Posterior cingulate gyrus (tissue), 11 donors: ENCODE measurements at regions not wholly inside any gene's neighbourhood (a gene's known extent, or its start where the extent isn't known, plus 50 kb on each side); places are given as distances from the start of the nearest gene placed in this dataset.

Source experiments
- DNase-seq, 10 donors: peaks; one replicate each; pipeline versions ENCODE4 v3.0.0 to v3.0.0-alpha.2; 2020 to 2021; ENCODE audit warnings: mixed read lengths in 3 of 10
- intact Hi-C: fragments of 100-400 bp; cut with DNase I; formaldehyde crosslinking; loops from one replicate; pipeline ENCODE4 v1.15.1; 2023

DNA sequence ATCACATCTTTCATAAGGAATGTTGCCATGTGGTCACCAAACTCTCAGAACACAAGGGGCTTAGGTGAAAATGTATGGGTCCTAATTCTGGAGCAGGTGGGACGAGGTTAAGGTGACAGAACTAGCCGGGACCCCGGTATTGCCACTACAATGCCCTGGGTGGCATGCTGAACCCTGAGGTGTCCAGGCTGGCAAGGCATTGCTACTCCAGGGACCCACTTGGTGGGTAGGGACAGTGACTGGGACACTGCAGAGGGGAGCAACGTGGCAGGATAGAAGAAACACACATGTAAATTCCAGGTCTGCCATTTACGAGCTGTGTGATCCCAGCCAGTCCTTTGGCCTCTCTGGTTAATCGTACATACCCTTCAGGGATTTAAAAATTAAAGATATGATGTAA, 206.9 kb upstream of the MVB12B start:
- intact Hi-C loops: no loop called here
- no peak for DNase-seq

GRCh38 chr9:126122901-126123616, 203.6 kb upstream of the MVB12B start:
- intact Hi-C loops: no loop called here
- DNase-seq: peak in 1 of 10 donors; percentile 25

- no peak for DNase-seq
- intact Hi-C loops: no loop called here
Observed at GRCh38 chr9:126123927-126124326, 202.7 kb upstream of the MVB12B start.

DNA sequence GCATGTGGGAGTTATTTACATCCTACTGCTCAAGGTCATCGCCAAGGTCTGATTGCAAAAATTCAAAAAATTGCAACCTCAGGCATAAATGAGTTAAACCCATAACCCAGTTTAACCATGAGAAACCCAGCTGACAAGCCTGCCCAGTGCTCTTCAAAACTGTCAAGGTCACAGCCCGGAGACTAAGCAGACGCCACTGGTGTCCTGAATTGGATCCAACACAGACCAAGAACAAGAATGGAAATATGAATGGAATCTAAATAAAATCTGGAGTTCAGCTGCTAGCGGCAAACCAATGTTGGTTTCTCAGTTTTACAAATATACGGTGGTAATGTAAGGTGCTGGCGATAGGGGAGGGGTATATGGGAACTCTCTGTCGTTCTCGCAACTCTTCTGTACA, 201.5 kb upstream of the MVB12B start:
- intact Hi-C loops: no loop called here
- DNase-seq: no peak

GRCh38 chr9:126125577-126125976, 201.1 kb upstream of the MVB12B start:
- intact Hi-C loops: no loop called here
- no peak for DNase-seq

- no peak for DNase-seq
- intact Hi-C loops: no loop called here
Observed at GRCh38 chr9:126125992-126126409, 200.6 kb upstream of the MVB12B start.

DNA sequence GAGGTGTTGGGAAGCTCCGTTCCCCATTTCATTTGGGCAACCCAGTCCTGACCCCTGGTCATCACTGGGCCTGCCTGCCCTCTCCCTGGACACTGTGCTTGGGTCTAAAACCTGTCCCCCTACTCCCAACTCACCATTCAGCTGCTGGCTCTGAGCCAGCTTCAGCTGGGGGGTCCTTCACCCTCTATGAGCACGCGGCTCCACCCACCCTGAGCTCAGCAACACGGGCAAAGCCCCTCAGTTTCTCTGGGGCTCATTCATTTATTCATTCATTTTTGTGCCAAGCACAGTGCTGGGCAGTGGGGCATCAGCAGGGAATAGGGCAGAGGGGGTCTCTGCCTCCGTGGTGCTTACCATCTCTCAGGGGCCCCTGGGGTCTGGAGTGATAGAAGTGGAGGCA, 199.8 kb upstream of the MVB12B start:
- peak in 1 of 10 donors; percentile 25 for DNase-seq
- intact Hi-C loops: no loop called here

- no peak for DNase-seq
- intact Hi-C loops: no loop called here
Observed at GRCh38 chr9:126127591-126127990, 199.0 kb upstream of the MVB12B start.

- intact Hi-C loops: no loop called here
Observed at GRCh38 chr9:126128494-126129142, 198.0 kb upstream of the MVB12B start.

GRCh38 chr9:126131066-126132010, 195.3 kb upstream of the MVB12B start:
- DNase-seq: no peak
- intact Hi-C loops: no loop called here

More at GRCh38 chr9:126128494-126129142, 198.0 kb upstream of the MVB12B start:
- DNase-seq: peak in 1 of 10 donors; percentile 25

GRCh38 chr9:126132746-126133145, 193.9 kb upstream of the MVB12B start:
- intact Hi-C loops: no loop called here
- DNase-seq: no peak

- intact Hi-C loops: no loop called here
- no peak for DNase-seq
Observed at GRCh38 chr9:126144196-126144595, 182.4 kb upstream of the MVB12B start.

GRCh38 chr9:126144603-126145456, 181.8 kb upstream of the MVB12B start:
- DNase-seq: peak in 1 of 10 donors; percentile 24
- intact Hi-C loops: no loop called here

- DNase-seq: no peak
- intact Hi-C loops: no loop called here
Observed at GRCh38 chr9:126145887-126146253, 180.8 kb upstream of the MVB12B start.

DNA sequence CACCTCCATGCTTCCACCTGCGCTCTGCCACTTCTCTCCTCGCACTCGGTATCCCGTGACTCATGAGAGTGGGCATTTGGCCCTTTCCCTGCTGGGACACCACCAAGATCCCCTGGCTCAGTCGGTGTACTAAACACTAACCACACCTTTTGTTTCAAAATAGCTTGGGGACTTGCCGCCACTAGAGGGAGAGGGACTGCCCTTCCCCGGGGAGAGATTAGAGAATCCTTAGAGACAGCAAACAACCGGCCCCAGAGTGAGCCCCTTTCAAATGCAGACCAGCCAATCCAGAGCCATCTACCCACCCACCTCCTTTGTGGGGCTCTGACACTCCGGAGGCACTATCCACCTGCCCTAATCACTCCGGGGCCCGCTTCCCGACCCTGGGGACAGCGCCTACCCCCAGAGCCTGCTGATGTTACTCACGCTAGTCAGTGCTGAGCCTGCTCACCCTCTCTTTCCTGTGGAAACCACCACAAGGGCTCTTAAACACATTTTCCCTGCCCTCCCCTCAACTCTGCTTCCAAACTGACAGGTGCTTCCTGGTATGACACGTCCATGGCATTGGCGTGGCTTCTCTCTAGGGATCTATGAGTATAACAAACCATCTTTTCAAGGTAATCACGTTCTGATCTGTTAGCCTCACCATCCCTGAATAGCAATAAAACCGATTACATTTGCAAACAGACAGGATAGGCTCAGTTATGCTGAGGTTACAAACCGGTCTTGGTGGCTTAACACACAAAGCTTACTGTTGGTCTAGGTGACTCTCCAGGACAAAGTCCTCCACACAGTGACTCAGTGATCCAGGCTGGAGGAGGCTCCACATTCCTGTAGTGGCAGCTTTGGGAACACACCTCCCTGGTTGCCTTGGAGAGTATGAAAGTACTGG, 180.1 kb upstream of the MVB12B start:
- intact Hi-C loops: no loop called here
- peak in 1 of 10 donors; percentile 75 for DNase-seq

- no peak for DNase-seq
- intact Hi-C loops: no loop called here
Observed at GRCh38 chr9:126147186-126147935, 179.3 kb upstream of the MVB12B start.

DNA sequence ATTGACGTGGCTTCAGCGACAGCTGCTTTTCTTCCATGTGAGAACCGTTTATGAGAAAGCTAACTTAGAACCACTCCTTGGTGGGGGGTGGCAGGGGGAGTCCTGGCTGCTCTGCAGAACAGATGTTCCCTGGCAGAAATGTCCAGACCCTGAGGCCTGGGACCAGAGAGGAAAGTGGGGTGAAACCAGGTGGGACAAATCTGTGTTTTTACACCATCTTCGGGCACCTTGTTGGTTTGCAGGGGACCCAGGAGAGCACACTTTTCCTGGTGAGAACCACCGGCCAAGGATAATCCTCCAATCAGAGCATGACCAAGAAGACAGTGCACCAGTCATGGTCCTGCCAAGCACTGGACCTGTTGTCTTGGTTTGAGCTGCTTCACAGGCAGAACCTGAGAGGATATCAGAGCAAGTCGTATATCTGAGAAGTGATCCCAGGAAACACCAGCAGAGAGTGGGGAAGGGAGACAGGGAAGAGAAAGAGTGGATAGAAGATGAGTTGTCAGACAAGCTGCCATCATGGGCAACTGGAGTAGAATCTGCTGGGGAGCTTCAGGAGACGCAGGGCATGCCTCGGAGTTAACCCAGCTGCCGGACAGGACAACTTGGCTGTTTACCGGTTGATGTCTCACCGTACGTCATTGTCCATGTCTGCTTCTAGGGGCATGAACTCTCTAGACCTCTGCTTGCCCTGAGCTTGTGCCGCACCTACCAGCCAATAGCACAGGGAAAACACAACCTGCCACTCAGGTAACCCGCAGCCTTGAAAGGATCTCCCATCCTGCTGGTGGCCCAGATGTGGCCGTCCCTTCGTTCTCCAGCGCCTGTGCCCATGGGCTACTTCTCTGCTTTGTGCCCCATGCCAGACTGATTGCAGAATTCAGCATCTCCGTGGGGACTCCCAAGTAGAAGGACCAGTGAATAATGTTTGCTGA, 178.4 kb upstream of the MVB12B start:
- DNase-seq: peak in 1 of 10 donors; percentile 37
- intact Hi-C loops: no loop called here
